ENCODE measurements at regions not wholly inside any gene's neighbourhood (a gene's known extent, or its start where the extent isn't known, plus 50 kb on each side); places are given as distances from the start of the nearest gene placed in this dataset.

DNA sequence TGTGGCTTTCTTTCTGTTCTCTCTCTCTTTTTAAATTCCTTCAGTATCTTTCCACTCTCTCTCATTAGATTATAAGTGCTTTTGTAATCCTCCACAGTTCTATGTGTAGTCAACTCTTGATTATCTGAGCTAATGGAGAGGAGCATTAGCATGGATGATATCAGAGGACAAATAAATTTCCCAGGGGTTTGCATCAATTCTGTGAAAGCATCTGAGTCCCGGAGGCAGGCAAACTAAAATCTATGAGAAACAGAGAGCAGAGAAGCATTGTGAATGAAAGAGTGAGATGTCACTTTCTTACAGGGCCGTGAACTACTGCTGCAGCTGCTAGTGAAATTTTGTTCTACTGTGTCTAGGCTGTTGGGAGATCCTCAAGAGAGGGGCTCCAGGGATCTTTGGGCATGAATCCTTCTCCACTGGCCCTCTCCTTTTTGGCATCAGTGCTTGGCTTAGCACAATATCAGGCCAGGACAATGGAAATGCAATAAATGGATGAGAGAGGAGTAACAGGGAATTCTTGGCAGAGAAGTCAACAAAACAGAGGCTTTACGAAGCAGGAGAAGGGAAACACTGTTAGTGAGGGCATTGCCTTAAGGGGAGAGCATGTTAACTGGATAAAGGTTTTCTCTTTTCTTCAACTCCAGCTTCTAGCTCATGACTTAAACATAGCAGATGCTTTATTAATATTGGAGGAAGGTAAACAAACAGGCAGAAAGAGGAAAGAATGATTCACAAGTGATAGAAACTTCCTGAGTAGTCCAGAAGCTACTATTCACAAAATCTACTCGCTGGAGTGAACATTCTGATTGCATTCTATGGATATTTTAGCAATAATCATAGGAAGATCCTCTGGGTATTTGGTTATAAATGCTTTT, 847.0 kb upstream of the MAP3K7 start:
- DNase-seq (ENCODE audit: low read depth, low spot score): no peak
- TF ChIP-seq, protein P1, sequence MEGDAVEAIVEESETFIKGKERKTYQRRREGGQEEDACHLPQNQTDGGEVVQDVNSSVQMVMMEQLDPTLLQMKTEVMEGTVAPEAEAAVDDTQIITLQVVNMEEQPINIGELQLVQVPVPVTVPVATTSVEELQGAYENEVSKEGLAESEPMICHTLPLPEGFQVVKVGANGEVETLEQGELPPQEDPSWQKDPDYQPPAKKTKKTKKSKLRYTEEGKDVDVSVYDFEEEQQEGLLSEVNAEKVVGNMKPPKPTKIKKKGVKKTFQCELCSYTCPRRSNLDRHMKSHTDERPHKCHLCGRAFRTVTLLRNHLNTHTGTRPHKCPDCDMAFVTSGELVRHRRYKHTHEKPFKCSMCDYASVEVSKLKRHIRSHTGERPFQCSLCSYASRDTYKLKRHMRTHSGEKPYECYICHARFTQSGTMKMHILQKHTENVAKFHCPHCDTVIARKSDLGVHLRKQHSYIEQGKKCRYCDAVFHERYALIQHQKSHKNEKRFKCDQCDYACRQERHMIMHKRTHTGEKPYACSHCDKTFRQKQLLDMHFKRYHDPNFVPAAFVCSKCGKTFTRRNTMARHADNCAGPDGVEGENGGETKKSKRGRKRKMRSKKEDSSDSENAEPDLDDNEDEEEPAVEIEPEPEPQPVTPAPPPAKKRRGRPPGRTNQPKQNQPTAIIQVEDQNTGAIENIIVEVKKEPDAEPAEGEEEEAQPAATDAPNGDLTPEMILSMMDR (IDR thresholded peaks at IDR 0.05; ENCODE audit: low read depth, low read length): no peak
- in situ Hi-C loops (cut with HindIII; ENCODE audit: low sequenced_read_pairs): no loop called here

DNA sequence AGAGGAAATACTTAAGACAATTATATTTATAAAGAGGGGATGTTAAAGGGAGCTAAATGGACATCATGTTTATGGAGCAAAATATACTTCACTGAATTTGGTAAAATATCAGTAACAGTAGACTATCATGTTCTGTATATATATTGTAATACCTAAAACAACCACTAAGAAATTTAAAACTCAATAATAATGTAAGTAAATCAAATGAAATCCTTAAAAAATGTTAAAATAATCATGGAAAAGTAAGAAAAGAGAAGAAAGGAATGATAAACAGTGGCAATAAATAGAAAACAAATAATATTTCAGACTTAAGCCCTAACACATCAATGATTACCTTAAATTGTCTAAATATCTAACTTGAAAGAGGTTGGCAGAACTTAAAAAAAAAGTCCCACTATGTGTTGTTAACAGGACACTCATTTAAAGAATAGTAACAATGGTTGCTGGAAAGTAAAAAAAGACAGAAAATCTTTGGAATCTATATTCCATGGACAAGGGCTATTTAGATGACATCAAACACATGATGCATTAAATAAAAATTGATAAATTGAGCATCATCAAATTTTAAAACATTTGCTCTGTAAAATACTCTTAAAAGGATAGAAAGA, 842.2 kb upstream of the MAP3K7 start:
- in situ Hi-C loops (cut with HindIII; ENCODE audit: low sequenced_read_pairs): no loop called here

More for the DNA sequence above, 847.0 kb upstream of the MAP3K7 start:
- no peak overlapping the region for H3K4me3 ChIP-seq (ENCODE audit: low read depth, low read length)

DNA sequence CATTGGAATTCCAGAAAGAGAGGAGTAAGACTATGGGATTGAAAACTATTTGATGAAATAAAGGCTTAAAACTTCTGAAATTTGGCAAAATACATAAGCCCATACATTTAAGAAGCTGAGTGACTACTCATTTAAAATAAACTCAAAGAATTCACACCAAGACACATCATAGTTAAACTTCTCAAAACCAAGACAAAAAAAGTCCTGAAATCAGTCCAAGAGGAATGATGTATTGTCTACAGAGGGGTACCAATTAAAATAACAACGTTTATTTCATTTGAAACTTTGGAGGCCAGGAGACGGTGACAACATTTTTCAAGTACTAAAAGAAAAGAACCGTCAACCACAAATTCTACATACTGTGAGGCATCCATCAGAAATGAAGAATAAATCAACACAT, 841.4 kb upstream of the MAP3K7 start:
- DNase-seq (ENCODE audit: low read depth, low spot score): no peak
- TF ChIP-seq, protein P1 (IDR thresholded peaks at IDR 0.05; ENCODE audit: low read depth, low read length): no peak
- in situ Hi-C loops (cut with HindIII; ENCODE audit: low sequenced_read_pairs): no loop called here

More for the DNA sequence above, 842.2 kb upstream of the MAP3K7 start:
- no peak for DNase-seq (ENCODE audit: low read depth, low spot score)
- H3K4me3 ChIP-seq (ENCODE audit: low read depth, low read length): no peak overlapping the region
- TF ChIP-seq, protein P1 (IDR thresholded peaks at IDR 0.05; ENCODE audit: low read depth, low read length): no peak

GRCh38 chr6:91420243-91420642, 833.4 kb upstream of the MAP3K7 start:
- TF ChIP-seq, protein P1 (IDR thresholded peaks at IDR 0.05; ENCODE audit: low read depth, low read length): no peak
- no peak overlapping the region for H3K4me3 ChIP-seq (ENCODE audit: low read depth, low read length)
- no peak for DNase-seq (ENCODE audit: low read depth, low spot score)
- in situ Hi-C loops (cut with HindIII; ENCODE audit: low sequenced_read_pairs): no loop called here

More for the DNA sequence above, 841.4 kb upstream of the MAP3K7 start:
- no peak overlapping the region for H3K4me3 ChIP-seq (ENCODE audit: low read depth, low read length)

GRCh38 chr6:91415031-91415605, 828.2 kb upstream of the MAP3K7 start:
- H3K4me3 ChIP-seq (ENCODE audit: low read depth, low read length): no peak overlapping the region
- in situ Hi-C loops (cut with HindIII; ENCODE audit: low sequenced_read_pairs): no loop called here
- no peak for DNase-seq (ENCODE audit: low read depth, low spot score)
- TF ChIP-seq, protein P1 (IDR thresholded peaks at IDR 0.05; ENCODE audit: low read depth, low read length): no peak

DNA sequence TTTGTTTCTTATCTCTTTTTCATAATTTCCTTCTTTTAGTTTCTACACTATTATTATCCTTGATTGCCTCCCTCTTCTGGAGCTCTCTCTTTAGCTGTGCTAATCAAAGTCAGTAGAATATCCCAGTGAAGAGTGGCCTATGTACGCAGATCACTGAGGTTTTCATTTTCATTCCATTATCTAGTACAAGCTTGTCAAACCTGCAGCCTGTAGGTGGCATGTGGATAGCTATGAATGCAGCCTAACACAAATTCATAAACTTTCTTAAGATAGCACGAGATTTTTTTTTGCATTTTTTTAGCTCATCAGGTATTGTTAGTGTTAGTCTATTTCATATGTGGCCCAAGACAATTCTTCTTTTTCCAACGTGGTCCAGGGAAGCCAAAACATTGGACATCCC, 825.7 kb upstream of the MAP3K7 start:
- TF ChIP-seq, protein P1 (IDR thresholded peaks at IDR 0.05; ENCODE audit: low read depth, low read length): no peak
- in situ Hi-C loops (cut with HindIII; ENCODE audit: low sequenced_read_pairs): no loop called here
- no peak for DNase-seq (ENCODE audit: low read depth, low spot score)
- no peak overlapping the region for H3K4me3 ChIP-seq (ENCODE audit: low read depth, low read length)

Data from astrocyte of the spinal cord (primary cell).